ENCODE measurements at regions not wholly inside any gene's neighbourhood (a gene's known extent, or its start where the extent isn't known, plus 50 kb on each side); places are given as distances from the start of the nearest gene placed in this dataset.
A peak's percentile ranks its signal among the peaks of the same experiment; 100 is the strongest.

DNA sequence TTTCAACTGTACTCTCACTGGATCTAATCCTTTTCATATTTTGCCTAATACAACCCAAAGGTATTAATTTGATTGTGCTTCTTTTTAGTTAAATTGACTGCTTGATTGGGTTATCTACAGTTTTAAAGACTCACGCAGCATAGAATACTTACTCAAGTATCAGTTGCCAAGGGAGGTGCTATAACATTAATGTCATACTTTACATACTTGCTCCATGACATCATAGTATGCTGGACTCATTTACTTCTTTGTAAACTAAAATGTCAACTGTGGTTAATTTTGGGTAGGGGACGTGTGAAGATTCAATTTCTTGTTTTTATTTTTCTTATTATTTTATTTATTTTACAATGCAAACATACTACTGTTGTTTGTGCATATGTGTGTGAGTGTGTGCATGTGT lies 716.2 kb upstream of the VRK2 start:
- TF ChIP-seq, protein P1, sequence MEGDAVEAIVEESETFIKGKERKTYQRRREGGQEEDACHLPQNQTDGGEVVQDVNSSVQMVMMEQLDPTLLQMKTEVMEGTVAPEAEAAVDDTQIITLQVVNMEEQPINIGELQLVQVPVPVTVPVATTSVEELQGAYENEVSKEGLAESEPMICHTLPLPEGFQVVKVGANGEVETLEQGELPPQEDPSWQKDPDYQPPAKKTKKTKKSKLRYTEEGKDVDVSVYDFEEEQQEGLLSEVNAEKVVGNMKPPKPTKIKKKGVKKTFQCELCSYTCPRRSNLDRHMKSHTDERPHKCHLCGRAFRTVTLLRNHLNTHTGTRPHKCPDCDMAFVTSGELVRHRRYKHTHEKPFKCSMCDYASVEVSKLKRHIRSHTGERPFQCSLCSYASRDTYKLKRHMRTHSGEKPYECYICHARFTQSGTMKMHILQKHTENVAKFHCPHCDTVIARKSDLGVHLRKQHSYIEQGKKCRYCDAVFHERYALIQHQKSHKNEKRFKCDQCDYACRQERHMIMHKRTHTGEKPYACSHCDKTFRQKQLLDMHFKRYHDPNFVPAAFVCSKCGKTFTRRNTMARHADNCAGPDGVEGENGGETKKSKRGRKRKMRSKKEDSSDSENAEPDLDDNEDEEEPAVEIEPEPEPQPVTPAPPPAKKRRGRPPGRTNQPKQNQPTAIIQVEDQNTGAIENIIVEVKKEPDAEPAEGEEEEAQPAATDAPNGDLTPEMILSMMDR (IDR thresholded peaks at IDR 0.05; ENCODE audit: unreplicated experiment): no peak
- H3K27me3 Mint-ChIP-seq (ENCODE audit: unreplicated experiment): no peaks in the 10 kb centered on the region
- no peaks in the 10 kb centered on the region for H3K36me3 Mint-ChIP-seq (ENCODE audit: insufficient read depth, unreplicated experiment)
- BruUV-seq (replicated peaks): no TSS peak
- H3K9me3 Mint-ChIP-seq (ENCODE audit: low read depth, unreplicated experiment): no peaks in the 10 kb centered on the region
- H3K4me1 Mint-ChIP-seq (ENCODE audit: low read depth, unreplicated experiment): peaks cover 9% of the 10 kb centered on the region
- H3K4me3 Mint-ChIP-seq (ENCODE audit: low read depth, unreplicated experiment): no peak overlapping the region
- no peak for DNase-seq
- H3K27ac Mint-ChIP-seq (ENCODE audit: unreplicated experiment): peak overlapping the region; percentile 50
- intact Hi-C loops (cut with micrococcal nuclease; ENCODE audit: unreplicated experiment): no loop called here
- CTCF ChIA-PET: no interaction called here

- no peaks in the 10 kb centered on the region for H3K9me3 Mint-ChIP-seq (ENCODE audit: low read depth, unreplicated experiment)
- peaks cover 9% of the 10 kb centered on the region for H3K4me1 Mint-ChIP-seq (ENCODE audit: low read depth, unreplicated experiment)
- H3K27ac Mint-ChIP-seq (ENCODE audit: unreplicated experiment): peak overlapping the region; percentile 28
- DNase-seq: no peak
- no peaks in the 10 kb centered on the region for H3K36me3 Mint-ChIP-seq (ENCODE audit: insufficient read depth, unreplicated experiment)
- no peak overlapping the region for H3K4me3 Mint-ChIP-seq (ENCODE audit: low read depth, unreplicated experiment)
- no TSS peak for BruUV-seq (replicated peaks)
- intact Hi-C loops (cut with micrococcal nuclease; ENCODE audit: unreplicated experiment): no loop called here
- H3K27me3 Mint-ChIP-seq (ENCODE audit: unreplicated experiment): no peaks in the 10 kb centered on the region
- CTCF ChIA-PET: interaction anchor here (1.4 kb wide), 1 partner anchor 39 kb away, joined by 3 read pairs; no protein-coding TSS in a partner anchor
- TF ChIP-seq, protein P1 (IDR thresholded peaks at IDR 0.05; ENCODE audit: unreplicated experiment): no peak
Measured at GRCh38 chr2:57333221-57333620, 713.4 kb upstream of the VRK2 start.

DNA sequence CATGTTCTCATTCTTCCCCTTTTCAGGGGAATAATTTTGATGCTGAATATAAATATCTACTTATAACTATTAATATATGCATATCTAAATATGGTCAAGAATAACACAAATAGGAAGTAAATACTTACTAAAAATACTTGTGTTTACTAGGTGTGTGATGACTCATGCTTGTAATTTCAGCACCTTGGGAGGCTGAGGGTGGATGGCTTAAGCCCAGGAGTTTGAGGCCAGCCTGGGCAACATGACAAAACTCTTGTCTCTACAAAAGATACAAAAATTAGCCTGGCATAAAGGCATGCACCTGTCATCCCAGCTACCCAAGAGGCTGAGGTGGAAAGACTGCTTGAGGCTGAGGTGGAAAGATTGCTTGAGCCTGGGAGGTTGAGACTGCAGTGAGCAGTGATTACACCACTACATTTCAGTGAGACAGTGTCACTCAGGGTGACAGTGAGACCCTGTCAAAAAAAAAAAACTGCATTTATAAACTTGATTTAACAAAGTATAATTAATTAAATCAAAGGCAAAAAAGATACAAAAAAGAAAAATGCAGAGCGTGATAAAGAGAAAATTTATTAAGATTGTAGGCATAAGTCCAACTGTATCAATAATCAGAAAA lies 703.1 kb upstream of the VRK2 start:
- H3K4me3 Mint-ChIP-seq (ENCODE audit: low read depth, unreplicated experiment): no peak overlapping the region
- no peaks in the 10 kb centered on the region for H3K27me3 Mint-ChIP-seq (ENCODE audit: unreplicated experiment)
- TF ChIP-seq, protein P1 (IDR thresholded peaks at IDR 0.05; ENCODE audit: unreplicated experiment): no peak
- no peak for DNase-seq
- no TSS peak for BruUV-seq (replicated peaks)
- CTCF ChIA-PET: no interaction called here
- no peaks in the 10 kb centered on the region for H3K36me3 Mint-ChIP-seq (ENCODE audit: insufficient read depth, unreplicated experiment)
- H3K27ac Mint-ChIP-seq (ENCODE audit: unreplicated experiment): no peak overlapping the region
- peaks cover 3% of the 10 kb centered on the region for H3K9me3 Mint-ChIP-seq (ENCODE audit: low read depth, unreplicated experiment)
- intact Hi-C loops (cut with micrococcal nuclease; ENCODE audit: unreplicated experiment): no loop called here
- H3K4me1 Mint-ChIP-seq (ENCODE audit: low read depth, unreplicated experiment): no peaks in the 10 kb centered on the region

DNA sequence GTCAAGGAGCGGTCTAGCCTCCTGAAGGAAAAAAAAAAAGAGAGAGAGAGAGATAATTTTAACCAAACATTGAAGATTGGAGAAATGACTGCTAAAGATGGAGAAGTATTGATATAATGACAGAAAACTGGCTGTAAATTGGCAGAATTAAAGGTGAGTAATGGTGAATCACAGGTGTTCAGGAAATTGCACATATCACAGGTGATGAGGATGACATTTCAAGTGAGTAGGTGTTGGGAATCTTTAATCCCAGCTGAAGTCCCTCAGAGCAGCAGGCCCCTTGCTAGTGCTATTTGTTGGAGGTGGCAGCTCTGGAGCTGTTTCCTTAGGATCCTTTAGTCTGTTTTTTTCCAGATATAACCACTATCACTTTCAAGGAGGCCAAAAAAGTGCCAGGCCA lies 678.4 kb upstream of the VRK2 start:
- TF ChIP-seq, protein P1 (IDR thresholded peaks at IDR 0.05; ENCODE audit: unreplicated experiment): no peak
- Mint-ChIP-seq H3K27ac (ENCODE audit: unreplicated experiment) (no peak overlapping the region), H3K27me3 (ENCODE audit: unreplicated experiment) (no peaks in the 10 kb centered on the region), H3K9me3 (ENCODE audit: low read depth, unreplicated experiment) (no peaks in the 10 kb centered on the region), H3K4me1 (ENCODE audit: low read depth, unreplicated experiment) (peaks cover 10% of the 10 kb centered on the region), H3K4me3 (ENCODE audit: low read depth, unreplicated experiment) (no peak overlapping the region), H3K36me3 (ENCODE audit: insufficient read depth, unreplicated experiment) (no peaks in the 10 kb centered on the region)
- CTCF ChIA-PET: no interaction called here
- intact Hi-C loops (cut with micrococcal nuclease; ENCODE audit: unreplicated experiment): no loop called here
- DNase-seq: no peak
- BruUV-seq (replicated peaks): no TSS peak

All from Calu3 (cell line).